H9 (cell line): ENCODE measurements at regions not wholly inside any gene's neighbourhood (a gene's known extent, or its start where the extent isn't known, plus 50 kb on each side); places are given as distances from the start of the nearest gene placed in this dataset.

Experiments
- DNase-seq: peaks from one replicate; pipeline ENCODE4 v3.0.0-alpha.2; 2017
- H2AFZ ChIP-seq: one replicate; pipeline ENCODE4 v1.6.1; 2013; ENCODE audit warnings: mild to moderate bottlenecking, low read length, control low read depth, moderate library complexity
- H2AK5ac ChIP-seq: 2 replicates; pipeline ENCODE4 v1.6.1; 2013; ENCODE audit warnings: low read length, control low read depth, mixed read lengths; ENCODE audit not compliant: insufficient read length
- H2BK120ac ChIP-seq: one replicate; pipeline ENCODE4 v1.6.1; 2013; ENCODE audit warnings: low read depth, mild to moderate bottlenecking, low read length, control low read depth, inconsistent platforms; ENCODE audit not compliant: poor library complexity, severe bottlenecking
- H2BK12ac ChIP-seq: 2 replicates; pipeline ENCODE4 v1.6.1; 2013; ENCODE audit warnings: low read length, control low read depth, mixed read lengths, low read depth; ENCODE audit not compliant: insufficient read length
- H2BK15ac ChIP-seq: 2 replicates; pipeline ENCODE4 v1.6.1; 2013; ENCODE audit warnings: low read depth, low read length, control low read depth
- H2BK20ac ChIP-seq: one replicate; pipeline ENCODE4 v1.6.1; 2013; ENCODE audit warnings: low read depth, mild to moderate bottlenecking, low read length, control low read depth, inconsistent platforms; ENCODE audit not compliant: poor library complexity, severe bottlenecking
- H2BK5ac ChIP-seq: 2 replicates; pipeline ENCODE4 v1.6.1; 2013; ENCODE audit warnings: low read length, control low read depth, mixed read lengths; ENCODE audit not compliant: insufficient read length
- H3K14ac ChIP-seq: 2 replicates; pipeline ENCODE4 v1.6.1; 2013; ENCODE audit warnings: low read length, control low read depth; ENCODE audit not compliant: insufficient read depth
- H3K18ac ChIP-seq: 2 replicates; pipeline ENCODE4 v1.6.1; 2013; ENCODE audit warnings: low read depth, mild to moderate bottlenecking, mixed read lengths, low read length, control low read depth; ENCODE audit not compliant: insufficient read length
- H3K23ac ChIP-seq: 2 replicates; pipeline ENCODE4 v1.6.1; 2013; ENCODE audit warnings: low read length, control low read depth, mixed read lengths, low read depth; ENCODE audit not compliant: insufficient read length
- H3K23me2 ChIP-seq: 2 replicates; pipeline ENCODE4 v1.6.1; 2013; ENCODE audit warnings: low read depth, mild to moderate bottlenecking, mixed read lengths, low read length, control low read depth; ENCODE audit not compliant: insufficient read length, poor library complexity, severe bottlenecking
- H3K27ac ChIP-seq: 2 replicates; pipeline ENCODE4 v1.5.1; 2013; ENCODE audit warnings: low read length, control low read depth, mixed read lengths, low read depth; ENCODE audit not compliant: insufficient read length
- H3K27me3 ChIP-seq: 2 replicates; pipeline ENCODE4 v1.6.1; 2013; ENCODE audit warnings: low read length, control low read depth, inconsistent platforms; ENCODE audit not compliant: insufficient read depth
- H3K4ac ChIP-seq: 2 replicates; pipeline ENCODE4 v1.6.1; 2013; ENCODE audit warnings: low read depth, mild to moderate bottlenecking, control low read depth, inconsistent platforms, low read length, moderate library complexity
- H3K4me1 ChIP-seq: 2 replicates; pipeline ENCODE4 v1.6.1; 2013; ENCODE audit warnings: low read length, control low read depth, inconsistent platforms; ENCODE audit not compliant: insufficient read depth
- H3K4me2 ChIP-seq: 2 replicates; pipeline ENCODE4 v1.6.1; 2013; ENCODE audit warnings: low read length, control low read depth, mixed read lengths; ENCODE audit not compliant: insufficient read length, insufficient read depth
- H3K56ac ChIP-seq: 2 replicates; pipeline ENCODE4 v1.6.1; 2013; ENCODE audit warnings: low read depth, mild to moderate bottlenecking, mixed read lengths, low read length, control low read depth; ENCODE audit not compliant: insufficient read length
- H3K79me1 ChIP-seq: 2 replicates; pipeline ENCODE4 v1.6.1; 2013; ENCODE audit warnings: low read depth, mild to moderate bottlenecking, moderate library complexity, low read length, control low read depth, inconsistent platforms; ENCODE audit not compliant: insufficient read depth, poor library complexity, severe bottlenecking
- H3K79me2 ChIP-seq: 2 replicates; pipeline ENCODE4 v1.6.1; 2013; ENCODE audit warnings: low read length, control low read depth, inconsistent platforms; ENCODE audit not compliant: insufficient read depth
- H3K9ac ChIP-seq: 2 replicates; pipeline ENCODE4 v1.6.1; 2013; ENCODE audit warnings: low read length, control low read depth, mixed read lengths; ENCODE audit not compliant: insufficient read length; ENCODE audit errors: extremely low read depth
- H3K9me3 ChIP-seq: one replicate; pipeline ENCODE4 v1.6.1; 2013; ENCODE audit warnings: low read depth, low read length, inconsistent platforms; ENCODE audit not compliant: control insufficient read depth
- H3T11ph ChIP-seq: one replicate; pipeline ENCODE4 v1.6.1; 2013; ENCODE audit warnings: mild to moderate bottlenecking, low read length, control low read depth, inconsistent platforms
- H4K20me1 ChIP-seq: one replicate; pipeline ENCODE4 v1.6.1; 2013; ENCODE audit not compliant: control insufficient read depth, insufficient read length, insufficient read depth
- H4K5ac ChIP-seq: 2 replicates; pipeline ENCODE4 v1.6.1; 2013; ENCODE audit warnings: low read depth, mild to moderate bottlenecking, mixed read lengths, low read length, control low read depth; ENCODE audit not compliant: insufficient read length
- H4K8ac ChIP-seq: replicated peaks from 2 replicates; pipeline ENCODE4 v1.6.1; 2013; ENCODE audit warnings: low read length, control low read depth, mixed read lengths, low read depth; ENCODE audit not compliant: insufficient read length
- H4K91ac ChIP-seq: 2 replicates; pipeline ENCODE4 v1.6.1; 2013; ENCODE audit warnings: low read depth, mild to moderate bottlenecking, moderate library complexity, mixed read lengths, low read length, control low read depth; ENCODE audit not compliant: insufficient read length
- H3K27ac Mint-ChIP-seq, 3 experiments: 2 replicates in 2 of 3; 3 replicates in 1 of 3; pipeline ENCODE4 v1.8.0; 2020 to 2021; ENCODE audit warnings: mixed read lengths in 3 of 3, mild to moderate bottlenecking in 1 of 3, moderate library complexity in 1 of 3
- H3K27me3 Mint-ChIP-seq: 2 replicates; pipeline ENCODE4 v1.8.0; 2021; ENCODE audit warnings: low read depth, mild to moderate bottlenecking, moderate library complexity, mixed read lengths
- H3K36me3 Mint-ChIP-seq, 3 experiments: 2 replicates in 2 of 3; 3 replicates in 1 of 3; pipeline ENCODE4 v1.8.0; 2020 to 2021; ENCODE audit warnings: low read depth in 3 of 3, mixed read lengths in 3 of 3; ENCODE audit not compliant: insufficient read depth in 1 of 3
- H3K4me1 Mint-ChIP-seq, 2 experiments: 2 replicates each; pipeline ENCODE4 v1.8.0; 2020; ENCODE audit warnings: mixed read lengths in 2 of 2
- H3K4me3 Mint-ChIP-seq, 2 experiments: 2 replicates in 1 of 2; 3 replicates in 1 of 2; pipeline ENCODE4 v1.8.0; 2020 to 2021; ENCODE audit warnings: mild to moderate bottlenecking in 2 of 2, mixed read lengths in 2 of 2, moderate library complexity in 1 of 2
- H3K9me3 Mint-ChIP-seq, 2 experiments: 2 replicates in 1 of 2; 3 replicates in 1 of 2; pipeline ENCODE4 v1.8.0; 2020; ENCODE audit warnings: mild to moderate bottlenecking in 2 of 2, mixed read lengths in 2 of 2, moderate library complexity in 1 of 2
- WGBS: extraction: QIAGEN DNeasy Blood & Tissue Kit; methylation state at CpG from one replicate; pipeline ENCODE4 v1.1.7; 2013; ENCODE audit warnings: missing lambda C conversion rate, low lambda C conversion rate, mixed read lengths; ENCODE audit not compliant: insufficient read length; ENCODE audit errors: extremely low coverage; 5-methylcytosine and 5-hydroxymethylcytosine counted together
- TF ChIP-seq, protein P1 (sequence below): fragments of 200-600 bp; sonication (generic); conservative IDR thresholded peaks from 3 replicates; pipeline ENCODE4 v1.8.0; 2021; ENCODE audit warnings: antibody characterized with exemption, mild to moderate bottlenecking

DNA sequence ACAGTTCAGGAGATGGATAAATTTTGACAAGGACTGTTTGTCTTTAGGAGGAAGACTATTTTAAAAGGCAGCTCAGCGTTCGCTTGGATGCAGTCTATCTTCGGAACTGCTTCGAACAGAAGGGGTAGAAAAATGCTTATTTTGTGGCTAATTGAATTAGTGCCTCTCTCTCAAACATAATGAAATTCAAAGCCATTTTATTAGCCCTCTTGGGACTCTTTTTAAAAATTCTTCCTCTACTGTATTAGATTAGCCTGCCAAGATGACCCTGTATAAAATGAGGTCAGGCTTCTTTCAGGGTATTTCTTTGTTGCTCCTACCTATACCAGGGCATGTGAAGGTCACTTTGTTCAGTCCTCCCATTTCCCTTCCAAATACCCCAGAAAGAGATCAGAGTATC is 379.2 kb upstream of the NFE2L3 start:
- H3K27ac ChIP-seq = no peak overlapping the region
- no peaks in the 10 kb centered on the region for H3K9me3 ChIP-seq
- no peaks in the 10 kb centered on the region for H3K4me1 ChIP-seq
- H3K27me3 ChIP-seq = no peaks in the 10 kb centered on the region
- no peak for DNase-seq
- no peak overlapping the region for H4K8ac ChIP-seq
- no peak overlapping the region for H4K5ac ChIP-seq
- H3K9ac ChIP-seq = no peak overlapping the region
- no CpG with 5 or more reads among the region's 4 CpGs for WGBS
- H3K27me3 Mint-ChIP-seq = no peaks in the 10 kb centered on the region; the same call in 1 of the 2 replicates
- H3K4me3 Mint-ChIP-seq = no peak overlapping the region
- no peak overlapping the region for H3K23ac ChIP-seq
- H3T11ph ChIP-seq = no peak overlapping the region
- no peak overlapping the region for H3K27ac Mint-ChIP-seq
- H3K56ac ChIP-seq = no peak overlapping the region
- no peak overlapping the region for H2BK15ac ChIP-seq
- peaks cover 0 to 3% of the 10 kb centered on the region in 2 experiments; a peak in 1 of 5 replicates for H3K9me3 Mint-ChIP-seq
- no peak overlapping the region for H3K4ac ChIP-seq
- H3K4me2 ChIP-seq = no peak overlapping the region
- H2AFZ ChIP-seq = no peak overlapping the region
- no peaks in the 10 kb centered on the region for H3K36me3 Mint-ChIP-seq
- no peak overlapping the region for H2BK20ac ChIP-seq
- no peak overlapping the region for H2BK5ac ChIP-seq
- no peaks in the 10 kb centered on the region for H3K23me2 ChIP-seq
- H3K14ac ChIP-seq = no peak overlapping the region
- H2BK12ac ChIP-seq = no peak overlapping the region
- H4K91ac ChIP-seq = no peak overlapping the region
- peaks cover 5 to 10% of the 10 kb centered on the region in 2 experiments for H3K4me1 Mint-ChIP-seq
- H4K20me1 ChIP-seq = no peaks in the 10 kb centered on the region
- no peaks in the 10 kb centered on the region for H3K79me1 ChIP-seq
- no peak overlapping the region for H2AK5ac ChIP-seq
- no peak overlapping the region for H3K18ac ChIP-seq
- TF ChIP-seq, protein P1, sequence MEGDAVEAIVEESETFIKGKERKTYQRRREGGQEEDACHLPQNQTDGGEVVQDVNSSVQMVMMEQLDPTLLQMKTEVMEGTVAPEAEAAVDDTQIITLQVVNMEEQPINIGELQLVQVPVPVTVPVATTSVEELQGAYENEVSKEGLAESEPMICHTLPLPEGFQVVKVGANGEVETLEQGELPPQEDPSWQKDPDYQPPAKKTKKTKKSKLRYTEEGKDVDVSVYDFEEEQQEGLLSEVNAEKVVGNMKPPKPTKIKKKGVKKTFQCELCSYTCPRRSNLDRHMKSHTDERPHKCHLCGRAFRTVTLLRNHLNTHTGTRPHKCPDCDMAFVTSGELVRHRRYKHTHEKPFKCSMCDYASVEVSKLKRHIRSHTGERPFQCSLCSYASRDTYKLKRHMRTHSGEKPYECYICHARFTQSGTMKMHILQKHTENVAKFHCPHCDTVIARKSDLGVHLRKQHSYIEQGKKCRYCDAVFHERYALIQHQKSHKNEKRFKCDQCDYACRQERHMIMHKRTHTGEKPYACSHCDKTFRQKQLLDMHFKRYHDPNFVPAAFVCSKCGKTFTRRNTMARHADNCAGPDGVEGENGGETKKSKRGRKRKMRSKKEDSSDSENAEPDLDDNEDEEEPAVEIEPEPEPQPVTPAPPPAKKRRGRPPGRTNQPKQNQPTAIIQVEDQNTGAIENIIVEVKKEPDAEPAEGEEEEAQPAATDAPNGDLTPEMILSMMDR = no peak
- H2BK120ac ChIP-seq = no peak overlapping the region
- no peaks in the 10 kb centered on the region for H3K79me2 ChIP-seq
